ENCODE measurements at regions not wholly inside any gene's neighbourhood (a gene's known extent, or its start where the extent isn't known, plus 50 kb on each side); places are given as distances from the start of the nearest gene placed in this dataset.

GRCh38 chr6:63425493-63425892 lies 105.7 kb upstream of the LGSN start:
- WGBS (ENCODE audit: missing lambda C conversion rate), result 85% methylated on average over 2 of the region's 2 CpGs
- Histone ChIP-seq H3K9me3 (0 out of 3 replicates have a peak, but pooled peaks cover 3% of the 10 kb centered on the region), H3K4me1 (peaks cover 21% of the 10 kb centered on the region), H3K4me3 (no peak overlapping the region), H3K4me2 (no peak overlapping the region), H3K27ac (no peak overlapping the region)
- POLR2A ChIA-PET, result no interaction called here
- FAIRE-seq, result no peak
- CTCF ChIA-PET, result interaction anchor here (1.1 kb wide), 1 partner anchor 72 kb away, joined by 3 read pairs; no protein-coding TSS in a partner anchor
- TF ChIP-seq HOXA7 (CRISPR knock-in tag; IDR thresholded peaks at IDR 0.05) (no peak), NPAS2 (CRISPR knock-in tag; IDR thresholded peaks at IDR 0.05; ENCODE audit: borderline replicate concordance) (no peak), CBX8 (IDR thresholded peaks at IDR 0.05) (no peak), HEYL (CRISPR knock-in tag; IDR thresholded peaks at IDR 0.05) (no peak), MAZ (IDR thresholded peaks at IDR 0.05; ENCODE audit: borderline replicate concordance, low read depth, low read length) (no peak), REST (IDR thresholded peaks at IDR 0.05) (no peak), HOXB13 (CRISPR knock-in tag; IDR thresholded peaks at IDR 0.05; ENCODE audit: low read depth) (no peak), EHMT2 (IDR thresholded peaks at IDR 0.05; ENCODE audit: low read depth) (no peak), PHF8 (IDR thresholded peaks at IDR 0.05; ENCODE audit: borderline replicate concordance, low read depth) (no peak), MAFK (IDR thresholded peaks at IDR 0.05; ENCODE audit: partially characterized antibody) (no peak), CHD2 (IDR thresholded peaks at IDR 0.05; ENCODE audit: low read length, partially characterized antibody) (no peak)
- TF ChIP-seq, protein P1, sequence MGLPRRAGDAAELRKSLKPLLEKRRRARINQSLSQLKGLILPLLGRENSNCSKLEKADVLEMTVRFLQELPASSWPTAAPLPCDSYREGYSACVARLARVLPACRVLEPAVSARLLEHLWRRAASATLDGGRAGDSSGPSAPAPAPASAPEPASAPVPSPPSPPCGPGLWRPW (IDR thresholded peaks at IDR 0.05), result no peak
- no peak for DNase-seq (ENCODE audit: low read depth in 1 of 2, low spot score in 1 of 2)
- ATAC-seq, result no peak; a peak in 1 of 6 replicates

DNA sequence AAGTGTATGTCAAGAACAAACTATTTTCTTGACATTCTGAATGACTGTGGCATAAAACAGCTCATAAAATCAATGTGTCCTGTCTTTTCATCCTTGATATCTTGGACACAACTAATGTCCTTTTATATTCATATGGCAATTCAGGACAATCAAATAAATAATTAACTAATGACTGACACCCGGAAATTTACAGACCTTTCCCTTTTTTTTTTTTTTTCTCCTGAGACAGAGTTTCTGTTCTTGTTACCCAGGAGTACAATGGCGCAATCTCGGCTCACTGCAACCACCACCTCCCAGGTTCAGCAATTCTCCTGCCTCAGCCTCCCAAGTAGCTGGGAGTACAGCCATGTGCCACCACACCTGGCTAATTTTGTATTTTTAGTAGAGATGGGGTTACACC lies 107.1 kb upstream of the LGSN start:
- peaks cover 21% of the 10 kb centered on the region for H3K4me1 ChIP-seq
- no peak for DNase-seq (ENCODE audit: low read depth in 1 of 2, low spot score in 1 of 2)
- peak overlapping the region in 1 of 2 experiments; percentile 7; a peak in 1 of 6 replicates for H3K27ac ChIP-seq
- ChIA-PET POLR2A (interaction anchor here (0.7 kb wide), 1 partner anchor 16 kb away, joined by 5 read pairs; no protein-coding TSS in a partner anchor), CTCF (no interaction called here)
- no peak overlapping the region for H3K4me3 ChIP-seq
- no peak for FAIRE-seq
- no peak for ATAC-seq
- 0 out of 3 replicates have a peak, but pooled peaks cover 3% of the 10 kb centered on the region for H3K9me3 ChIP-seq
- H3K4me2 ChIP-seq, result peak overlapping the region; percentile 30; the same call in 1 of the 3 replicates
- TF ChIP-seq CHD2 (IDR thresholded peaks at IDR 0.05; ENCODE audit: low read length, partially characterized antibody) (no peak), CEBPB (IDR thresholded peaks at IDR 0.05) (0 out of 4 replicates have a peak, but pooled peaks of 1 of the 2 experiments have one; percentile 4), JUNB (IDR thresholded peaks at IDR 0.05) (no peak), CHD4 (IDR thresholded peaks at IDR 0.05; ENCODE audit: borderline replicate concordance) (no peak), ESRRA (IDR thresholded peaks at IDR 0.05; ENCODE audit: borderline replicate concordance, low read length) (no peak), HDAC2 (IDR thresholded peaks at IDR 0.05) (no peak), POLR2AphosphoS2 (conservative IDR thresholded peaks at IDR 0.05; ENCODE audit: low read length) (no peak)
- WGBS (ENCODE audit: missing lambda C conversion rate), result 73% methylated on average over 3 of the region's 3 CpGs

- Histone ChIP-seq H3K27ac (no peak overlapping the region), H3K4me3 (no peak overlapping the region), H3K9me3 (0 out of 3 replicates have a peak, but pooled peaks cover 2% of the 10 kb centered on the region), H3K4me2 (no peak overlapping the region), H3K4me1 (peaks cover 22% of the 10 kb centered on the region)
- WGBS (ENCODE audit: missing lambda C conversion rate), result 71% methylated on average over 2 of the region's 2 CpGs
- CTCF ChIA-PET, result interaction anchor here (1.2 kb wide), 1 partner anchor 10 kb away, joined by 3 read pairs; no protein-coding TSS in a partner anchor
- no peak for ATAC-seq
- TF ChIP-seq MAFK (IDR thresholded peaks at IDR 0.05; ENCODE audit: partially characterized antibody) (no peak), EHF (CRISPR knock-in tag; IDR thresholded peaks at IDR 0.05) (no peak), HOXB13 (CRISPR knock-in tag; IDR thresholded peaks at IDR 0.05; ENCODE audit: low read depth) (no peak), KDM1A (IDR thresholded peaks at IDR 0.05; ENCODE audit: low read depth) (no peak), HEYL (CRISPR knock-in tag; IDR thresholded peaks at IDR 0.05) (no peak), GATA3 (IDR thresholded peaks at IDR 0.05; ENCODE audit: borderline replicate concordance) (no peak), FOSB (CRISPR knock-in tag; IDR thresholded peaks at IDR 0.05) (no peak), POLR2A (IDR thresholded peaks at IDR 0.05; ENCODE audit: low read length) (no peak)
- TF ChIP-seq, protein P2, sequence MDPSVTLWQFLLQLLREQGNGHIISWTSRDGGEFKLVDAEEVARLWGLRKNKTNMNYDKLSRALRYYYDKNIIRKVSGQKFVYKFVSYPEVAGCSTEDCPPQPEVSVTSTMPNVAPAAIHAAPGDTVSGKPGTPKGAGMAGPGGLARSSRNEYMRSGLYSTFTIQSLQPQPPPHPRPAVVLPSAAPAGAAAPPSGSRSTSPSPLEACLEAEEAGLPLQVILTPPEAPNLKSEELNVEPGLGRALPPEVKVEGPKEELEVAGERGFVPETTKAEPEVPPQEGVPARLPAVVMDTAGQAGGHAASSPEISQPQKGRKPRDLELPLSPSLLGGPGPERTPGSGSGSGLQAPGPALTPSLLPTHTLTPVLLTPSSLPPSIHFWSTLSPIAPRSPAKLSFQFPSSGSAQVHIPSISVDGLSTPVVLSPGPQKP (IDR thresholded peaks at IDR 0.05; ENCODE audit: low read depth, low read length), result no peak
- TF ChIP-seq, protein P1 (IDR thresholded peaks at IDR 0.05), result no peak
- no peak for FAIRE-seq
- DNase-seq (ENCODE audit: low read depth in 1 of 2, low spot score in 1 of 2), result no peak
- POLR2A ChIA-PET, result no interaction called here
These were observed 108.2 kb upstream of the LGSN start for GRCh38 chr6:63427951-63428350.

Measured in A549 (cell line).